ENCODE measurements at regions not wholly inside any gene's neighbourhood (a gene's known extent, or its start where the extent isn't known, plus 50 kb on each side); places are given as distances from the start of the nearest gene placed in this dataset.

DNA sequence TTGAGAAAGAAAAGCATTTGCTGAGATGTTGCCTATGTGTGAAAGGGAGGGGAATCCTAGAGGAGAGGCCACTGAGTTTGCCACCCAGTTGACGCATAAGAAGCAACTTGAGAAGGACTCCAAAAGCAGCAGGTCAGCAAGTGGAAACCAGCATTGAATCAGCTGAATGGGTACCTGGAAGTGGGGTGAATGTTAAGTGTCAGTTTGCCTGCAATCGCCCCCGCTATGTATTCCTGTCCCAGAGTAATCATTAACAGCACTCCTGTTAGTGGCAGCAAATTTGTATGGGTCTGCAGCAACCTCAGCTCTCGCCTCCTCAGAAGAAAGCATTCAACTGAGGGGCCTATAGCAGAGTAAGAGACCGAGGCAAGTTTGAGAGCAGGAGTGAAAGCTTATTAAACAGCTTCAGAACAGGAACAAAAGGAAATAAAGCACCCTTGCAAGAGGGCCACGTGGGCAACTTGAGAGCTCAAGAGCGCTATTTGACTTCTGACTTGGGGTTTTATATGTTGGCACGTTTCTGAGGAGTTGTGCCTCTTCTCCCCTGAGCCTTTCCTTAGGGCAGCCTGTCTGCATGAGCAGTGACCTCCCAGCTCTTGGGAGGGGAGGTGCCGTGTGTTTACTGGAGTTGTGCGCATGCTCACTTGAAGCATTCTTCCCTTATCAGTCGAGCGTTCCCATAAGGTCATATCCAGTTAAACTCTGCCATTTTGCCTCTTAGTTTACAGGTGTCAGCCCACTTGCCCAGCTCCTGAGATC lies 122.6 kb upstream of the PHACTR1 start:
- no peak for DNase-seq

DNA sequence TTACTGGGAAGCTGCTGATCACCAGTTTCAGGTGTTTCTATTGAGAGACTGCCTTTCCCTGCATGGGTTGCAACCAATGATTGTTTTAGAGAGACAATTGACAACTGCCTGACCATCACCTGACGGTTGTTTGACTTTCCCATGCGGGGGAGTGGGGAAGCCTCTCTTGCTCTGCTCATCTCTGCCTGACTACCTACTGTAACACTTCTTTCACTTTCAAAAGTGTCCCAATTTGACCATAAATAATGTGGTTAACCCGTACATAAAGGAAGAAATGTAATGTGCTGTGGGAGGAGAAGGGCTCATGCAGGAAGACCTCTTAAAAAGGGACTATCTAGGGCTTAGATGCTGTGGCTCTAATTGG lies 122.1 kb upstream of the PHACTR1 start:
- DNase-seq = peak; percentile 76

DNA sequence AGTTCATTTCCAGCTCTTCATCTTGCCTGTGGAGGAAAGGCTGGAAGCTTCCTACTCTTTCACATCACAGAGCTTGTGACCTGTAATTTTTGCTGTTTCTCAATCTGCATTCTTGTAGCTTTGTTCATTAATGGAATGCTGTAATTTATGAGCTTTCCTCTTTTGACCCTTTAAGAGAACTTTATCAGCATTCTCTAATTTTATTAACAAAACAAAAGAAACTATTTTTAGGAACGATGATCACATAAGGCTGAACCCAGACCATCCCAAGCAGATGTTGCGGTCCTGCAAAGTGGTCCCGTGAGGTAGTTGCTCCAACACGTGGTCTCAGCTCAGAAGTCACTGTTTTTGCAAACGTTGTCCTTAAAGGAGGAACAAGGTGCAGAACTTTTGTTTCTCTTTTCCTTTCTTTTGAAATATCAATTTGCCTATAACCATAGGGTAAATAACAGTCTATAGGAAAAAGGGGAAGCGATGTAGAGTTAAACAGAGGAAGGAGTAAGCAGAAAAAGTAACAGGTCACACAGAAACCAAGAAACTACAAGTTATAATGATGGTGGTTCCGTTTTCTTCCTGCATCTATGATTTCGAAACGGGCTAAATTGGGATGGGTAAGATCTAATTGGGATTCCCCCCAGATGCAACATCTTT lies 121.3 kb upstream of the PHACTR1 start:
- peak; percentile 94 for DNase-seq

DNA sequence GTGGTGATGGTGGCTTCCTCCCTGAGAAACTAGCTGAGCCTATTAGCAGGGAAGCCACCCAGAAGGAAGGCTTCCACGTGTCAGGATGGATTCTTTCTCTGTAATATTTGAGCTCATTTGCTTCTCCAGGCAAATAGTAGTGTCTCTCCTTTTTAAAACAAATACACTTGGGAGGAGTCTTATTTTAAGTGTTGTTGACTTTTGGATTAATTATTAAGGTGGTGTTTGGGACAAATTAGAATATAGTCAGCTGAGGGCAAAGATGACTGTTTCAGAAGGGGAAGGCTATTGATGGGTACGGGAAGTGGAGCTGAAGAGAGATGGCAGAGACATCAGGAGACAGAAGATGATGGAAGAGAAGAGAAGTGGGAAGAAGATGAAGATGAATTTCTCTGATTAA lies 119.8 kb upstream of the PHACTR1 start:
- DNase-seq = no peak

DNA sequence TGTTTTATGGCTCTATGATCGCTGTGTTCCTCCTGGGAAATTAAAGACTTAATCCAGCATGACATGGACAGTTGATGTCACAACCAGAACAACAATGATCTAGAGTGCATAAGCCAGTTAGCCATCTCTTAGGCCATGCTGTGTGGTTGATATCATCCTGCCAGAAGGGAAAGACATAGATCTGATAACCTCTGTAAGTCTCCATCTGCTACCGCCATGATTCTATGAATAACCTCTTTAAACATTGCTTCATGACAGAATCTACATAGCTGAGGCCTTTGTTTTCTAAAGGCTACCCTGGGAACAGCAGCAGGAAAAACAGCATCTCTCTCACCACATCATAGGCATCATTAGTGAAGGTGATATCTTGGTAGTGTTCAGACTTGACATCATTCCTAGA lies 117.6 kb upstream of the PHACTR1 start:
- DNase-seq = no peak

DNA sequence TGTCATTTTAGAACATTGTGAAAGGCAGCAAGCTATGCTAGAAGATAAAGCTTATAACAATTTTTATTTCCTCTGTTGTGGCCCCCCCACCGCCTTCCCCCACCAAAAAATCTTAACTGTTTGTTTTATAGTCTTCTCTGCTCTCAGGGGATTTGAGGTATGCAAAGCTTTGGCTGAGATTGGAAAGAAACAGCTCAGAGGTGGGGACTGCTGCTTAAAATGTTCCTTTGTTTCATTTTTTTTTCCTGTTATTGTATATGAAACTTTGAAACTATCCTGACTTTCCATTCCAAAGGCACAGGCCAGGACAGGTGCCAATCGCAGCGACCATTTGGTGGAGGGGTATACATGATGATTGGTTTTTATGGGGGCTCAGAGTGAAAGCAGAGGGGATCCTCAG lies 114.7 kb upstream of the PHACTR1 start:
- DNase-seq = no peak

DNA sequence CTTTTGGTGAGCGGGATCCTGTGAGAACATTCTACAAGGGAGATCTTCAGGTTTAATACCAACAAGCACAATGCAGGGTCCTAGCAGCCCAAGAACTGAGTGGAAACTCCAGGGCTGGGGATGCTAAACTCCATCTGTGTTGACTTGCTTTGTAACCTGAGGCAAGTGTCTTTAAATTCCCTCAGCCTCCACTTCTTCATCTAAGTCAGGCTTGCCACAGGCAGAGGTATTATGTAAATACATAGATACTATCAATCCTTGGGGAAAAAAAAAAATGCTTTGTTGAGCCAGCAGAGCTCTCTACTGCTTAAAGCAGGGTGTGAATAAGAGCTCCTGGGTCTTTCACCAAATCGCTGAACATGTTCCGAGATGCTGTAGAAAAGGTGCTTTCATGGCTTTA lies 114.2 kb upstream of the PHACTR1 start:
- DNase-seq = no peak

DNA sequence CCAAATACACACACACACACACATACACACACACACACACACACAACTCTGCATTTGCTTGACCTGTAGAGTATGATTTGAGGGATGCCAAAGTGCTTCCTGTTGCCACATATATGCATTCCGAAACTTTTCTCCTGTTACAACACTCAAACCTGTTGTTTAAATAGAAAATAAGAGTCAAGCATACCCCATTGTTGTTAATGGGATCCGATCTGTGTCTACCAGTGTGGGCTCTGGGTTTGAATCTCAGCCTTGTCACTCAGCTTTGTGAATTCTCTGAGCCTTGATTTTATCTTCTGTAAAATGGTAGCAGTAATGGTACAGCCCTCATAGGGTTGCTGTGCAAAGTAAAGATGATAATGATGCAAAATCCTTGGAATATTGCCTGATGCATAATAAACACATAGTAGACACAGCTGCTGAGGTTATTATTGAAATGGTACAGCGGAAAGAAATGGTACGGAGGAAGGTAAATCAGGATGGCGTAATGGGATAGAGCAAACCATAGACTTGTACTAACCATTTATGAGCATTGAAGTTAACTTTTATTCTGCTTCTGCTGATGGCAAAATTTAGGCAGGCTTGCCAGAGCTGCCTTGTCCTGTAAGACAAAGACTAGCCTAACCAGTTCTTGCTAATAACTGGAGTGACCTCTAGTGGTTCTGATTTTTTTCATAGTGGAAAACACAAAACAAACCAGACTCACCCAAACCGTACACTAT lies 113.5 kb upstream of the PHACTR1 start:
- peak; percentile 68 for DNase-seq

DNA sequence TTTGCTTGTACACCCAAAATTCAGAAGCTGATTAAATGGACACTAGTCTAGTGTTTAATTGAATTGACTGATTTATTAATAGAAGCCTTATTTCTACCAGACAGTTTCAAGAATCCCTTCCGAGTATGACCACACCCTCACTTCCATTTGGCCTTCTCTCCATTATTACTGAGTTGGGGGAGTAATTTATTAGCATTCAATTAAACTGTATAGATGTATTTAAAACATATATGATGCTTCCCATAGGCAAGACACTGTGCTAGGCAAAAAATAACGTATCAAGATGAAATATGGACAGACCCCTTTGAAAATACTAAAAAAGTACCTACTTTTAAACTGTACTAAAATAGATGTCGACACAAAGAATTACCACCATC lies 112.9 kb upstream of the PHACTR1 start:
- no peak for DNase-seq

DNA sequence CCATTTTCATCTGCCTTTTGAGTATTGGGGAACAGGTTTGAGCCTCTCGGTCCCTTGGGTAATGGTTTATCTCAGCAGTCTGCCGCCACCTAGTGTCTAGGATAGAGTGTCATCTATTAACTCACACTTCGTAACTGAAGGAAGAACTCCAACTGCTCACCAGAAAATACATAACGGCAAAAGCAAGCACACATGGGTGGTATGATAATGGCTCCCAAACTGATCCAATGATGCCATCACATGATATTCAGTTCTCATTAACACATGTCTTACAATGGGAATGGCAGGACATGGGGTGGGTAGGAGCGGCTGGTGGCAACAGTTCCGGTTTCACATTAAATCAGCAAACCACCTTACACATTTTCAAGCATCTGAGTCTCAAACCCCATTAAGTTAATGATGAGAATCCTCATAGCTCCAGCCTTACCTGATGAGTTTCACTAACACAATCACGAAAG lies 110.7 kb upstream of the PHACTR1 start:
- peak; percentile 74 for DNase-seq

DNA sequence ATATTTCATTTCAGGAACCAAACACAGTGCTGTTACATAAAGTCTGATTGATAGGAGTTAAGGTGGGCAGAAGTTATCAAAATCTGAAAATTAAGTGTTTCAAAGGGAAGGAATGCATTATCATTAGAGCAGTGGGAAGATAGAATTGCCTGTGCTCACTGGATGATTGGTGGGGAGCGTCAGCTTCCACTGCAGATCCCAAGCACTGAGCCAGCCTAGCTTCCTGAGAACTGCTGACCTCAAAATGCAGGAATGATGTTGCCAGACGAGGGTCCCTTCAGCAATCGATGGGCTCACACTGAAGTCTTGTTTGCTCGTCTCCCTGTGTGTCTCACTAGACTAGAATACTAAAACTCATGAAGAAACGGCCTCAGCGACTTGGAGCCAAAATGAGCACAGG lies 110.0 kb upstream of the PHACTR1 start:
- DNase-seq = no peak

DNA sequence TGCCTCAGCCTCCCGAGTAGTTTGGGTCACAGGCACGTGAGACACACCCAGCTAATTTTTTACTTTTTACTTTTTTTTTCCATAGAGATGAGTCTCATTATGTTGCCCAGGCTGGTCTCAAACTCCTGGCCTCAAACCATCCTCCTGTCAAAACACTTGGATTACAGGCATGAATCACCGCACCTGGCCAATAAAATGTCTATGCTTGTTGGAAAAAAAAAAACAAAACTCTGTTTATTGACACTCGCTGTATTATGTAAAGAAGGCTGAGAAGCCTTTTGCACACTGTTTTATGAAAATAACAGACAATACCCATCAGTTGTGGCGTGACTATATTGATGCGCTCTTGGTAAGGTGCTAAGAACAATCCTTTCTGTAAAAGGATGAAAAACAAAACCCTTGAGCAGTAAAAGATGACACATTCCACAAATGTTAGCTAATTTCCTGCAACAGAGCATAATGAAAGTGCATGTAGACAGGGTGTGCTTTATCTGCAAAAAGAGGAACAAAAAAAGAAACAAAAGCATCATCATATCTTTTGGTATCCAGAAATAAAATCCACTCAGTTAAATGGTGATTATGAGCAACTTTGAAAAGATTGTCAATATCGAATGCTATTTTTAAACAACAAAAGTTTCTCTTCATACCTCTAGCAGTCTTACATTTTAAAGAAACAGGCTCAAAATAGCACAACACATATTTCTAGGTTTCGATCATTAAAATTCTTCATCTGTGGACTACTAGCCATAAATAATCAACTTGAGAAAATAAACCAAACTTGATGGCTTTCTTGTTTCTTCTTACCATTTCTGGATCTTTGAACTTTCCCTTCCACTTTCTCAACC lies 108.3 kb upstream of the PHACTR1 start:
- DNase-seq = peak; percentile 89

DNA sequence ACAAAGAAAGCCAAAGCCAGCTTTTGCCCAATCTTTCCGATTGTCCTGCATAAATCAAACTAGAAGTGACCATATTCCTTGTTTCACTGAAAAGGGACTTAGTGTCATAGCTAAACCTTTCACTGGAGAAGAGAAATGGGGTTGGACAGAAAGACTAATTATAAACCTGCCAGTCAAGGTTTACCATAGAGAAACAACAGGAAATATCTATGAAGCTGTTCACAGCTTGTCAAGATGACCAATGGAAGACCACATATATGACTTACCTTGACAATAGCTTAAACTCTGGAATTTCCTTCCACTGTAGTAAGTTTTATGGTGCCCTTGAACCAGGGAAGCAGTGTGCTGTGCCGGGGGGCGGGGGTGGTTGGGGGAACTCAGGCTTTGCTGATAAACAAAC lies 107.7 kb upstream of the PHACTR1 start:
- no peak for DNase-seq

DNA sequence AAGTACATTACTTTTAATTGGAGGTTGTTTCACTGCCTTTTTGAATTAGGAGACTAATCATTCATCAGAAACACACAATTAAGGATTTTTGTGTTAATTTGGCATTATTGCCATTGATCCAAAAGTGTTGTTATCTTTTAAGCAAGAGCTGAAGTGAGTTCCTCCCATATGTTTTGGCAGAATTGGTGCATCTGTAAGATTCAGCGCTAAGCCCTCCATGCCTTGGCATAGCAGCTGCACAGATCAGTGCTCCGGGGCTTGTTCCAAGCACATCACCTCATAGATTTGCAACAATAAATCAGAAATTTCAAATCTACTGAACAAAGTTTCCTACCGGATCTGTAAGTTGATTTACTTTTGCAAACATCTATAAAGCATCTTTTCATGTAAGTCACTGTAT lies 106.8 kb upstream of the PHACTR1 start:
- DNase-seq = no peak

DNA sequence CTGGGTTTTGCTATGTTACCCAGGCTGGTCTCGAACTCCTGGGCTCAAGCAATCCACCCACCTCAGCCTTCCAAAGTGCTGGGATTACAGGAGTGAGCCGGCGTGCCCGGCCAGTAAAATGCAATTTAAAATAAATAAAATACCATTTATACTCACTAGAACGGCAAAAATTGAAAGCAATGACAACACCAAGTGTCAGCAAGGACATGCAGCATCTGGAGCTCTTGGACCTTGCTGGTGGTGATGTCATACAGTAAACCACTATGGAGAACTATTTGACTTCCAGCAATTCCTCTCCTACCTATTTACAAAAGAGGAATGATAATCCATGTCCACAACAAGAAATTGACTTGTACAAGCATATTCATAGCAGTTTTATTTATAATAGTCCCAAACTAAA lies 105.7 kb upstream of the PHACTR1 start:
- DNase-seq = no peak

DNA sequence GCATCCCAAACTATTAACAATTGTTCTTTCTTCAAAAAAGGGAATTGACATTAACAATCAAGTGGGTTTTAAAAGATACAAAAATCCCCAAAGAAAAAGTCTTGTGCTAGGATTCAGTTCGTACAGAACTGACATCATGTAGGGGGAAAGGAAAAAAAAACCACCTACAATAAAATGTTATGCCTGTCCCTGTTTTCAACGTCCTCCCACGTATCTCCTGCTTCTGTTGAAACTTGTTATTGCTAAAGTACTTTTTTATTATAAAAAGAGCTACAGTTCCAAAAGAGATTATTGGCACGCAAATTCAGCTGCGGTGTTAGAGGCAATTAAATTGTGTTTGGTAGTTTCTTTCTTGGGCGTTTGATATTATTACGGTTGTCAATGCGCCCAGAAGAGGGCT lies 102.8 kb upstream of the PHACTR1 start:
- DNase-seq = peak; percentile 78

DNA sequence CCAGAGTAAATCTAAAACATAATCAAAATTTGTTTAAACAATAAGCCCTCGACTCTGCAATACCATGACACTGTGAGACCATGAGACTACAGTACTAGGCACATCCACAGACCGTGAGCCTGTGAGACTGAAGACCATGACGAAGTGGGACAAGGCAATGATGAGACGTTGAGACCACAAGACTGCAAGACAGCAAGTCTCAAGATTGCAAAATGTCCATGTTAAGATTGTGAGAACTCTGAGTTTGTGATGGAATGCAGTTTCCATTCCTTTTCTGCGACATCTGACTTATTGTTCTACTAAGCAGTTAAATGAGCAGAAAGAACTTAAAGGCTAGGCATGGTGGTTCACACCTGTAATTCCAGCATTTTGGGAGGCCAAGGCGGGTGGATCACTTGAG lies 102.1 kb upstream of the PHACTR1 start:
- peak; percentile 79 for DNase-seq

DNA sequence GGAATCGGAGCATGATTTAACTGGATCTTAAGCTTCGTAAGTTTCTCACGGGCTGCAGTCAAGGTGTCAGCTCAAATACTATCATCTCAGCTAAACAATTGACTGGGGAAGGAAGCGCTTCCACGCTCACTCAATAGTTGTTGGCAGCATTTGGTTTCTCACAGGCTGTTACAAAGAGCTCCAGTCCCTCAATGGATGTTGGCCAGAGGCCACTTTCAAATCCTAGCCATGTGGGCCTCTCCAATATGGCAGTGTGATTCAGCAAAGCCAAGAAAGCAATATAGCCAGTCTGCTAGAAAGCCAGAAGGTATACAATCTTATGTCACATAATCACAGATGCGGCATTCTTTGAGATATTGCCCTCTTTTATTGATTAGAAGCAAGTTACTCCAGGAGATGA lies 98.3 kb upstream of the PHACTR1 start:
- no peak for DNase-seq

DNA sequence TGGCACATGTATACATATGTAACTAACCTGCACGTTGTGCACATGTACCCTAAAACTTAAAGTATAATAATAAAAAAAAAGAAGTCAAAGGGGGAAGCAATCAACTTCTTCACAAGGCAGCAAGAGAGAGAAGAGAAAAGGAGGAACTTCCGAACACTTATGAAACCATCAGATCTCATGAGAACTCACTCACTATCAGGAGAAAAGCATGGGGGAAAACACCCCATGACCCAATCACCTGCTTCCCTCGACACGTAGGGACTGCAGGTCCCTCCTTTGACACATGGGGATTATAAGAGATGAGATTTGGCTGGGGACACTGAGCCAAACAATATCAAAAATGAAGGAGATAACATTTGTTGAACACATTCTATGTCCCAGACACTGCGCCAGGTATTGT lies 94.8 kb upstream of the PHACTR1 start:
- peak; percentile 88 for DNase-seq

DNA sequence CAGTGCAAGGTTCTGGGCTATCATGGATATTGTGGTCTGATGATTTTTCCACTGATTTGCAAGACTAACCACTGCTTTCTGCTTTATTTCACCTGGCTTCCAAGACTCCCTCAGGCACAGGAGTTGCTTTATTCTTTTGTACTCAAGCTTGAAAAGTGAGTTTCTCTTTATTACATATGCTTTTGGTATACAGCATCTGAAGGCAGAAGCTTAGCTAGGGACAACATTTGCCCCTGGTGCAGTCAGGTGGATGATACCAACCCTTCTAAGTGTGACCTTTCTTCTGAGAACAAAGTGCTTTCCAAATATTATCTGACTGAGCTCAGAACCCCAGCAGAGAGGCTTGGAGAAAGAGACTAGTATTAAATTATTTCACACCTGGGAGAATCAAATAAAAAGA lies 94.0 kb upstream of the PHACTR1 start:
- DNase-seq = no peak

DNA sequence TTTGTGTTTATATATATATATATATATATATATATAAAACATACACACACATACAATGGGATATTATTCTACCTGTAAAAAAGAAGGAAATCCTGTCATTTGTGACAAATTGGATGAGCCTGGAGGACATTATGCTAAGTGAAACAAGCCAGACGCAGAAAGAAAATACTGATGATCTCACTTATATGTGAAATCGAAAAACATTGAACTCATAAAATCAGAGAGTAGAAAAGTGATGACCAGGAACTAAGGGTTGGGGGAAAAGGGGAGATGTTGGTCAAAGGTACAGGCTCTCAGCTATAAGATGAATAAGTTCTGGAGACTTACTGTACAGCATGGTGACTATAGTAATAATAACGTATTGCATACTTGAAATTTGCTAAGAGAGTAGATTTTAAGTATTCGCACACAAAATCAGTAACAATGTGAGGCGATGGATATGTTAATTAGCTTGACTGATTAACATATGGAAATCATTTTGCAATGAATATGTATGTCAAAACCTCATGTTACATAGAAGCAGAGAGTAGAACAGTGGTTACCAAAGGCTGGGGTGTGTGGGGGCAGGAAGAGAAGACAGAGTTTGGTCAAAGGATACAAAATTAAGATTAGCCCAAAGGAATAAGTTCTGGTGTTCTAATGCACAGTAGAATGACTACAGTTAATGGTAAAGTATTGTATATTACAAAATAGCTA lies 92.3 kb upstream of the PHACTR1 start:
- no peak for DNase-seq

DNA sequence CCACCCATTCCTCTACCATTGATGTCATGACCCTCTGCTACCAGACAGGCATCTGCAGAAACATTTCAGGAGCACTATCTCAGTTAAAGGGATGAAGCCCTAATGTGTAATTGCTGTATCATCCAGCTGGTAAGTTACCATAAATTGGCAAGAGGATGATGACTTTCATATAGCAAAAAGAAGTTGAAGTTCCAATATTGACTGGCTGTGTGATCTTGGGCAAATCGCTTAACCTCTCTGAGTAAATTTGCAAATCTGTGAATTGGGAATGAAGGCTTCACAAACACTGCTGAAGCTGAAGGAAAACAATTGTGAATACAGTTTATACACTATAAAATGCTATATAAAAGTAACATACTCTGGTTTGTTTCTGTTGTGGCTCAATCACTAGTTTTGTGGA lies 89.5 kb upstream of the PHACTR1 start:
- DNase-seq = no peak

DNA sequence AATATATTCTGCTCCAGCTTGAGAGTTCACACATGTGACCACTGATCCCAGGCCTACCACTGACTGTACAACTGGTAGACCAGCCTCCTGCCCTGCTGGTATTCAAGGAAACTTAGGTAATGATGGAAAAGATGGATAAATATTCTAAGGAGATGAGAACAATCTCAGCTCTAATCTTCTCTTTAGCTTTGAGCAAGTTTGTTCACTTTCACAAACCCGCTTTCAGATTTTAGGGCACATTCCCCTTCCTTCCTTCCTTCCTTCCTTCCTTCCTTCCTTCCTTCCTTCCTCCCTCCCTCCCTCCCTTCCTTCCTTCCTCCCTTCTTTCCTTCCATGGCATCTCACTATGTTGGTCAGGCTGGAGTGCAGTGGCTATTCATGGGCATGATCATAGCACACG lies 88.2 kb upstream of the PHACTR1 start:
- no peak for DNase-seq
